ENCODE measurements at regions not wholly inside any gene's neighbourhood (a gene's known extent, or its start where the extent isn't known, plus 50 kb on each side); places are given as distances from the start of the nearest gene placed in this dataset.

GRCh38 chr2:20549144-20549543 lies 101.8 kb downstream of the HS1BP3 start:
- TF ChIP-seq, protein P1, sequence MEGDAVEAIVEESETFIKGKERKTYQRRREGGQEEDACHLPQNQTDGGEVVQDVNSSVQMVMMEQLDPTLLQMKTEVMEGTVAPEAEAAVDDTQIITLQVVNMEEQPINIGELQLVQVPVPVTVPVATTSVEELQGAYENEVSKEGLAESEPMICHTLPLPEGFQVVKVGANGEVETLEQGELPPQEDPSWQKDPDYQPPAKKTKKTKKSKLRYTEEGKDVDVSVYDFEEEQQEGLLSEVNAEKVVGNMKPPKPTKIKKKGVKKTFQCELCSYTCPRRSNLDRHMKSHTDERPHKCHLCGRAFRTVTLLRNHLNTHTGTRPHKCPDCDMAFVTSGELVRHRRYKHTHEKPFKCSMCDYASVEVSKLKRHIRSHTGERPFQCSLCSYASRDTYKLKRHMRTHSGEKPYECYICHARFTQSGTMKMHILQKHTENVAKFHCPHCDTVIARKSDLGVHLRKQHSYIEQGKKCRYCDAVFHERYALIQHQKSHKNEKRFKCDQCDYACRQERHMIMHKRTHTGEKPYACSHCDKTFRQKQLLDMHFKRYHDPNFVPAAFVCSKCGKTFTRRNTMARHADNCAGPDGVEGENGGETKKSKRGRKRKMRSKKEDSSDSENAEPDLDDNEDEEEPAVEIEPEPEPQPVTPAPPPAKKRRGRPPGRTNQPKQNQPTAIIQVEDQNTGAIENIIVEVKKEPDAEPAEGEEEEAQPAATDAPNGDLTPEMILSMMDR (IDR thresholded peaks at IDR 0.05; ENCODE audit: insufficient read depth, low read length, missing control alignments): no peak
- POLR2A ChIA-PET: interaction anchor here (0.7 kb wide), 1 partner anchor 102 kb away, joined by 4 read pairs; the partner anchor contains the start of gene RHOB
- CTCF ChIA-PET: interaction anchor here (1.0 to 1.9 kb wide), 3 partner anchors 12 to 17 kb away, joined by 3 to 8 read pairs (median 3); no protein-coding TSS in a partner anchor
- H3K4me3 ChIP-seq (ENCODE audit: low read depth, low read length): no peak overlapping the region
- DNase-seq (ENCODE audit: low read depth, low spot score): no peak

DNA sequence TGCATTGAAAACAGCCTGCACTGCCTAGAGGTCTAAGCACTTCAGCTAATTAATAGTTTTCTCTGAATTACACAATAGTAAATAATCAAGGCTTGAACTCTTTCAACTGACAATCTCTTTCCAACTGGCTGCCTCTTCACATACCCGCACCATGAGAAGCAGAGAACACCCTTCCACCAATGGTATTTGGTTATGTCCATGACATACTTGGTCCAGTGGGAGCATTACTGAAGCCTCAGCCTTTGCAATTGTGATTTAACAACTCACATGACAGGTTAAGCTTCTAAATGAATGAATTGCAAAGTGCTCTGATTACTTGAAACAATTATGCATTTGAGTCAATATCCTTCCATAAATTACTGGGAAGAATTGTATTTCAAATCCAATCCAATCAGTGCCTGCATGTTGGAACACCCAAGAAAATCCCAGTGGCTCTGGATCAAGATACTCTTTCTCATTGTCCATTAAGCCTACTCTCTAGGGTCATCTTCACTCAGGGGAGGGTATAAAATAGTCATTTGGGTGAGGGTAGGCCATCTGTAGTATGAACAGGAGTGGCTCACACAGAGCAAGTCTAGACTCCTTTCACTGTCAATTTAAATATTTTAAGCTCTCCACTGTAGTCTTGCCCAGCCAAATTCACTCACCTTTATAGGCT lies 101.1 kb downstream of the HS1BP3 start:
- POLR2A ChIA-PET: no interaction called here
- no peak overlapping the region for H3K4me3 ChIP-seq (ENCODE audit: low read depth, low read length)
- CTCF ChIA-PET: interaction anchor here (1.0 kb wide), 1 partner anchor 14 kb away, joined by 3 read pairs; no protein-coding TSS in a partner anchor
- no peak for DNase-seq (ENCODE audit: low read depth, low spot score)
- TF ChIP-seq, protein P1 (IDR thresholded peaks at IDR 0.05; ENCODE audit: insufficient read depth, low read length, missing control alignments): no peak

DNA sequence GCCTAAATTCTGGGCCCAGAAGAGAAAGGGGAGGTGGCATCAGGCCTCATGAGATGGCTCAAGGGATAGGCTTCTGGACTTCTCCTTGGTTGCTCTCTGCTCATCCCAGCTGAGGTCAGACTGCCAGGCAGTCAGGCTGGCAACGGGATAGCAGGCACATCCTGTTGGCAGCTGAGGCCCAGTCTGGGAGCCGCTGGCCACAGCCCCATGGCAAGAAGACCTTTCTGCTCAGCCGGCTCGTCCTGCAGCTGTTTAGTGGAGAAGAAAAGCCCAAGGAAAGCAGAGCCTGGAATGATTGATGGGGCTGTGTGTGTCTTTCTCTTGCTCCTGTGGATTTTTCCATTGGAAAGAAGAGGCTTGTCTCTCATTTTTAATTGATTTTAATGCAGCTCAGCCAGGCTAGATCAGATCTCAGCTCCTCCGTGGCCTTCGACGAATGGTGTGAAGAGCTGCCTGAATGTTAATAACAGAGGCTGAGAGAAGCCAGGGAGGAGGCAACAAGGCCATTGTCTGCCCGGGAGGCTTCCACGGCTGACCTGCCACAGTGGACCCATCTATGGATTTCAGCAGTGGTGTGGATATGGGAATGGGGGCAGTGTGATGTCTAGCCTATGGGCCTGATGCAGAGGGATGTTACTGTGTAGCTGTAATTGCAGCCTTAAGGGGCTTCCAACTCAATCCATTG lies 99.5 kb downstream of the HS1BP3 start:
- ChIA-PET CTCF (interaction anchor here (1.2 kb wide), 1 partner anchor 10 kb away, joined by 5 read pairs; no protein-coding TSS in a partner anchor), POLR2A (interaction anchor here (1.1 kb wide), 1 partner anchor 104 kb away, joined by 6 read pairs; the partner anchor contains the start of gene RHOB)
- TF ChIP-seq, protein P1 (IDR thresholded peaks at IDR 0.05; ENCODE audit: insufficient read depth, low read length, missing control alignments): no peak
- H3K4me3 ChIP-seq (ENCODE audit: low read depth, low read length): no peak overlapping the region
- no peak for DNase-seq (ENCODE audit: low read depth, low spot score)

GRCh38 chr2:20551945-20552328 lies 99.0 kb downstream of the HS1BP3 start:
- no peak for DNase-seq (ENCODE audit: low read depth, low spot score)
- TF ChIP-seq, protein P1 (IDR thresholded peaks at IDR 0.05; ENCODE audit: insufficient read depth, low read length, missing control alignments): no peak
- POLR2A ChIA-PET: interaction anchor here (1.1 kb wide), 1 partner anchor 105 kb away, joined by 6 read pairs; the partner anchor contains the start of gene RHOB
- CTCF ChIA-PET: interaction anchor here (1.2 kb wide), 1 partner anchor 10 kb away, joined by 5 read pairs; no protein-coding TSS in a partner anchor
- H3K4me3 ChIP-seq (ENCODE audit: low read depth, low read length): no peak overlapping the region

GRCh38 chr2:20552847-20553246 lies 98.1 kb downstream of the HS1BP3 start:
- TF ChIP-seq, protein P1 (IDR thresholded peaks at IDR 0.05; ENCODE audit: insufficient read depth, low read length, missing control alignments): no peak
- H3K4me3 ChIP-seq (ENCODE audit: low read depth, low read length): no peak overlapping the region
- no peak for DNase-seq (ENCODE audit: low read depth, low spot score)
- ChIA-PET POLR2A (no interaction called here), CTCF (no interaction called here)

DNA sequence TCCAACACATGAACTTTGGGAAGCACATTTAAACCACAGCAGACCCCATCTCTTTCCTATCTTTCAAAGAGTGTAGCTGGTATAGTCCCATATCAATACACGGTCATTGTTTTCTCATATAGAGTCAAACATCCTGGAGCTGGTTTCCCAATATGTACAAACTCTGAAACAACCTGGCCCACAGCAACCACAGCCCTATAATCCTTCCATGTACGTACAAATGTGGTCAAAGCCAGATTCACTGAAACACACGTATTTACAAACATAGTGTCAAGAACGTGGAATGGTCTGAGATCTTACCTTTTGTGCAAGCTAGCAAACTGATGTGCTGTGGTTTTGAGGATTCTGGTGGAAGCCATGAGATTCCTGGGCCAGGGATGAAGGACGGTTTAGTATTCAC lies 97.3 kb downstream of the HS1BP3 start:
- TF ChIP-seq, protein P1 (IDR thresholded peaks at IDR 0.05; ENCODE audit: insufficient read depth, low read length, missing control alignments): no peak
- no peak overlapping the region for H3K4me3 ChIP-seq (ENCODE audit: low read depth, low read length)
- DNase-seq (ENCODE audit: low read depth, low spot score): no peak
- ChIA-PET CTCF (interaction anchor here (1.1 kb wide), 1 partner anchor 10 kb away, joined by 5 read pairs; no protein-coding TSS in a partner anchor), POLR2A (no interaction called here)
